OCI-LY7 (cell line): ENCODE measurements at regions not wholly inside any gene's neighbourhood (a gene's known extent, or its start where the extent isn't known, plus 50 kb on each side); places are given as distances from the start of the nearest gene placed in this dataset.

Experiments used
- CTCF ChIP-seq: fragments of 200-600 bp; sonication (generic); conservative IDR thresholded peaks from 2 replicates; pipeline ENCODE4 v1.5.1; 2014; ENCODE audit warnings: mild to moderate bottlenecking, antibody characterized with exemption, low read length, moderate library complexity, mixed read lengths
- EZH2phosphoT487 ChIP-seq: fragments of 200-600 bp; sonication (generic); IDR thresholded peaks from 2 replicates; pipeline ENCODE4 v1.6.1; 2018; ENCODE audit warnings: low read depth, borderline replicate concordance, mild to moderate bottlenecking, mixed run types, antibody characterized with exemption, low read length, moderate library complexity, mixed read lengths

GRCh38 chr3:44001072-44001471, 240.6 kb upstream of the TOPAZ1 start:
- TF ChIP-seq CTCF: no peak
- no peak for TF ChIP-seq EZH2phosphoT487
